ENCODE measurements at regions not wholly inside any gene's neighbourhood (a gene's known extent, or its start where the extent isn't known, plus 50 kb on each side); places are given as distances from the start of the nearest gene placed in this dataset.

- no peak overlapping the region for H3K9ac ChIP-seq
- no peak overlapping the region for H3K27ac ChIP-seq
- H3F3A ChIP-seq (ENCODE audit: low read depth), result no peaks in the 10 kb centered on the region
- no peaks in the 10 kb centered on the region for H3K27me3 ChIP-seq
- H3K9me3 ChIP-seq (ENCODE audit: low read depth), result no peaks in the 10 kb centered on the region
- no peaks in the 10 kb centered on the region for H3K27me3 Mint-ChIP-seq (ENCODE audit: insufficient read depth, low read depth)
- H3K4me3 Mint-ChIP-seq, result no peak overlapping the region
- no peak overlapping the region for H2AFZ ChIP-seq (replicated peaks)
- H3K4me1 ChIP-seq, result no peaks in the 10 kb centered on the region
- H3K36me3 Mint-ChIP-seq, result no peaks in the 10 kb centered on the region
- no peak overlapping the region for H3K4me3 ChIP-seq
- TF ChIP-seq EZH2phosphoT487 (IDR thresholded peaks at IDR 0.05) (no peak), EZH2 (IDR thresholded peaks at IDR 0.05) (no peak), CTCF (IDR thresholded peaks at IDR 0.05) (no peak)
- no peaks in the 10 kb centered on the region for H3K79me2 ChIP-seq (ENCODE audit: low read depth)
- peaks cover 10% of the 10 kb centered on the region for H3K9me3 Mint-ChIP-seq
- H4K20me1 ChIP-seq (ENCODE audit: low read depth), result no peaks in the 10 kb centered on the region
- no peak overlapping the region for H3K4me2 ChIP-seq
- peaks cover 7% of the 10 kb centered on the region for H3K4me1 Mint-ChIP-seq
- no peaks in the 10 kb centered on the region for H3K36me3 ChIP-seq
- DNase-seq (ENCODE audit: low spot score), result no peak
- no peak overlapping the region for H3K27ac Mint-ChIP-seq
Measured at GRCh38 chr6:140909156-140909555, 1223.6 kb upstream of the GJE1 start.

GRCh38 chr6:140908505-140908904 is 1224.2 kb upstream of the GJE1 start:
- H3K36me3 ChIP-seq, result no peaks in the 10 kb centered on the region
- H3K27ac Mint-ChIP-seq, result no peak overlapping the region
- H3K27me3 Mint-ChIP-seq (ENCODE audit: insufficient read depth, low read depth), result no peaks in the 10 kb centered on the region

GRCh38 chr6:140907235-140907634 is 1225.5 kb upstream of the GJE1 start:
- Histone ChIP-seq H3K4me2 (no peak overlapping the region), H4K20me1 (ENCODE audit: low read depth) (no peaks in the 10 kb centered on the region), H2AFZ (replicated peaks) (no peak overlapping the region), H3K27ac (no peak overlapping the region), H3K4me3 (no peak overlapping the region), H3K4me1 (no peaks in the 10 kb centered on the region), H3F3A (ENCODE audit: low read depth) (no peaks in the 10 kb centered on the region), H3K36me3 (no peaks in the 10 kb centered on the region), H3K79me2 (ENCODE audit: low read depth) (no peaks in the 10 kb centered on the region), H3K9me3 (ENCODE audit: low read depth) (no peaks in the 10 kb centered on the region), H3K27me3 (no peaks in the 10 kb centered on the region), H3K9ac (no peak overlapping the region)
- Mint-ChIP-seq H3K27ac (no peak overlapping the region), H3K27me3 (ENCODE audit: insufficient read depth, low read depth) (no peaks in the 10 kb centered on the region), H3K4me1 (peaks cover 1% of the 10 kb centered on the region), H3K36me3 (no peaks in the 10 kb centered on the region), H3K9me3 (peaks cover 10% of the 10 kb centered on the region), H3K4me3 (no peak overlapping the region)
- no peak for DNase-seq (ENCODE audit: low spot score)
- TF ChIP-seq EZH2phosphoT487 (IDR thresholded peaks at IDR 0.05) (no peak), CTCF (IDR thresholded peaks at IDR 0.05) (no peak), EZH2 (IDR thresholded peaks at IDR 0.05) (no peak)

More at GRCh38 chr6:140908505-140908904, 1224.2 kb upstream of the GJE1 start:
- Mint-ChIP-seq H3K4me3 (no peak overlapping the region), H3K9me3 (peaks cover 10% of the 10 kb centered on the region), H3K36me3 (no peaks in the 10 kb centered on the region), H3K4me1 (peaks cover 7% of the 10 kb centered on the region)
- Histone ChIP-seq H3K9ac (no peak overlapping the region), H4K20me1 (ENCODE audit: low read depth) (no peaks in the 10 kb centered on the region), H3K9me3 (ENCODE audit: low read depth) (no peaks in the 10 kb centered on the region), H3K4me1 (no peaks in the 10 kb centered on the region), H3K79me2 (ENCODE audit: low read depth) (no peaks in the 10 kb centered on the region), H2AFZ (replicated peaks) (no peak overlapping the region), H3K27ac (no peak overlapping the region), H3K27me3 (no peaks in the 10 kb centered on the region), H3K4me2 (no peak overlapping the region), H3F3A (ENCODE audit: low read depth) (no peaks in the 10 kb centered on the region), H3K4me3 (no peak overlapping the region)
- no peak for DNase-seq (ENCODE audit: low spot score)
- no peak for TF ChIP-seq EZH2phosphoT487 (IDR thresholded peaks at IDR 0.05)
- TF ChIP-seq CTCF (IDR thresholded peaks at IDR 0.05), result no peak
- no peak for TF ChIP-seq EZH2 (IDR thresholded peaks at IDR 0.05)
